NT2/D1 (cell line): ENCODE measurements at regions not wholly inside any gene's neighbourhood (a gene's known extent, or its start where the extent isn't known, plus 50 kb on each side); places are given as distances from the start of the nearest gene placed in this dataset.

ENCODE experiments used
- DNase-seq: peaks from one replicate; pipeline ENCODE4 v3.0.0-alpha.2; 2011; ENCODE audit warnings: low read depth, low spot score
- H3K27me3 ChIP-seq: 2 replicates; pipeline ENCODE4 v1.6.0; 2011; ENCODE audit warnings: mild to moderate bottlenecking; ENCODE audit not compliant: insufficient read length, insufficient read depth
- H3K36me3 ChIP-seq: 2 replicates; pipeline ENCODE4 v1.6.1; 2011; ENCODE audit warnings: mild to moderate bottlenecking, low read length, mixed read lengths; ENCODE audit not compliant: insufficient read depth, insufficient read length
- H3K4me1 ChIP-seq: 2 replicates; pipeline ENCODE4 v1.5.1; 2011; ENCODE audit not compliant: insufficient read depth, insufficient read length
- H3K4me3 ChIP-seq: 2 replicates; pipeline ENCODE4 v1.5.1; 2011; ENCODE audit warnings: low read depth; ENCODE audit not compliant: insufficient read length
- H3K9ac ChIP-seq: 2 replicates; pipeline ENCODE4 v1.6.0; 2011; ENCODE audit warnings: low read depth; ENCODE audit not compliant: insufficient read length
- H3K9me3 ChIP-seq: 2 replicates; pipeline ENCODE4 v1.5.1; 2011; ENCODE audit warnings: mild to moderate bottlenecking, low read length; ENCODE audit not compliant: insufficient read depth
- SUZ12 ChIP-seq: IDR thresholded peaks from 2 replicates; pipeline ENCODE4 v1.6.1; 2011; ENCODE audit not compliant: insufficient read length, insufficient read depth; ENCODE audit errors: extremely low read depth
- YY1 ChIP-seq: IDR thresholded peaks from 2 replicates; pipeline ENCODE4 v1.6.1; 2011; ENCODE audit not compliant: insufficient read length, insufficient read depth
- ZNF274 ChIP-seq: IDR thresholded peaks from 2 replicates; pipeline ENCODE4 v1.6.1; 2011; ENCODE audit warnings: mild to moderate bottlenecking, low read depth, low read length

DNA sequence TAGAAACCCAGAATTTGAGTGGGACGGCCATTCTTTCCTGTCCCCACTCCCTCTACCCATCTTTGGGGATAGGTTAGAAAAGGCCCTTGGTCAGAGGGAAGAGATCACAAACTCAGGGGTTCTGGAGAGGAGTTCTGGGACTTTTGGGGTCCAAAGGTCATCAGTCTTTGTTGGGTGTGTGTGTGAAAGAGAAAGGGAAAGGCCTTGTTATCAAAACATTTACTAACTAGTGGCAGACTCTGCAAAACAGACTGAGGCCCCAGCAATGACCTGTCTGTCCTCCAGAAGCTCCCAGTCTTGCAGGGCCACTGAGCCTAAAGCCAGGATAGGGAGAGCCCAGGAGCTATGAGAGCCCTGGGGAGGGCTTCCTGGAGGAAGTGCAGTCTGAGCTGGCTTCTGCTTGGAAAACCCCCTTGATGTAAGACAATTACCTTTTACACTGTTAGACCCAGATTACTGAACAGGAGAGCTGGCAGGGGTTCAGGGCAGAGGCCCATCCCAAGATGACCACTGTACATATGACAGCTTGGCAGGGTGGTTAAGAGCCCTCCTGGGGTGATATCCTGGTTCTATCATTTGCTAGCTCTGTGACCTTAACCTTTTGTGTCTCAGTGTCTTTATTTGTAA, 429.1 kb upstream of the CCDC196 start:
- H3K4me3 ChIP-seq: no peak overlapping the region
- no peak for TF ChIP-seq SUZ12
- TF ChIP-seq ZNF274: no peak
- no peak for TF ChIP-seq YY1
- no peak for DNase-seq
- H3K9ac ChIP-seq: no peak overlapping the region
- H3K9me3 ChIP-seq: no peaks in the 10 kb centered on the region; the same call in 1 of the 2 replicates
- H3K36me3 ChIP-seq: no peaks in the 10 kb centered on the region
- H3K27me3 ChIP-seq: no peaks in the 10 kb centered on the region
- H3K4me1 ChIP-seq: no peaks in the 10 kb centered on the region

GRCh38 chr14:66065188-66065587, 421.0 kb upstream of the CCDC196 start:
- H3K27me3 ChIP-seq: no peaks in the 10 kb centered on the region
- no peaks in the 10 kb centered on the region for H3K36me3 ChIP-seq
- no peak for TF ChIP-seq ZNF274
- no peak for TF ChIP-seq SUZ12
- TF ChIP-seq YY1: no peak
- no peak overlapping the region for H3K4me3 ChIP-seq
- no peaks in the 10 kb centered on the region for H3K9me3 ChIP-seq
- no peak overlapping the region for H3K9ac ChIP-seq
- H3K4me1 ChIP-seq: no peaks in the 10 kb centered on the region
- no peak for DNase-seq

DNA sequence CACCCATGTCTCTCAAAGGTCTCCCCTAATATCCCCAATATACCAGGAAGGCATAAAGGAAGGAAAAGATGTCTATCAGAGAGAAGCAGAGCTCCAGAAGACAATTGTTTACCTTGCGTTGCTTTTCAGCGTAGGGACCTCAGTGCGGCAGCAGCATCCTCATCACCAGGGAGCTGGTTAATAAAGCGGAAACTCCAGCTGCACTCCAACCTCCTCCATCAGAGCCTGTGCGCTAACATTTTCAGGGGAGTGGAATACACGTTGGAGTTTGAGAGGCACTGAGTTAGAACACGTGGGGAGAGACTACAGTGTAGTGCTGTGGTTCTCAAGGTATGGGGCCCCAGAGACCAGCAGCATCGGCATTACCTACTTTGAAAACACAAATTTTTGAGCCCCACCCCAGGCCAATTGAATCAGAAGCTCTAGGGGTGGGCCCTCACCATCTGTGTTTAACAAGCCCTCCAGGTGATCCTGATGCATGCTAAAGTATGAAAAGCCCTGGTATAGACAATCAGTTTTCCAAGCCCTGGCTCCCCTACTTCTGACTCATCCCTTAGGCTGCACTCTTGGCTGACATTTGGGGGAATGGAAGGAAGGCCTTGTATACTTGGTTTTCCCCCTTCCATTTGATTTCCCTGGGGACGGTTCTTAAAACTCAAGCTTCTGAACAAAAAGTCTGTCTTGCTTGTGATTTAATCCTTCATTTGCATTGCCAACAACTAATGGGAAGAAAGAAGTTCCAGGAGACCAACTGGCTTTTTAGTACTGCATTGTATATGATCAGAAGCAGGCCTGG, 419.0 kb upstream of the CCDC196 start:
- DNase-seq: no peak

GRCh38 chr14:66069036-66069435, 417.1 kb upstream of the CCDC196 start:
- Histone ChIP-seq H3K4me3 (no peak overlapping the region), H3K27me3 (no peaks in the 10 kb centered on the region), H3K36me3 (no peaks in the 10 kb centered on the region), H3K4me1 (no peaks in the 10 kb centered on the region), H3K9me3 (no peaks in the 10 kb centered on the region), H3K9ac (no peak overlapping the region)
- no peak for TF ChIP-seq SUZ12
- DNase-seq: no peak

More for the DNA sequence above, 419.0 kb upstream of the CCDC196 start:
- no peak overlapping the region for H3K4me3 ChIP-seq
- TF ChIP-seq YY1: no peak
- no peak for TF ChIP-seq ZNF274
- no peak for TF ChIP-seq SUZ12
- H3K36me3 ChIP-seq: no peaks in the 10 kb centered on the region
- H3K4me1 ChIP-seq: no peaks in the 10 kb centered on the region
- no peaks in the 10 kb centered on the region for H3K9me3 ChIP-seq
- H3K27me3 ChIP-seq: no peaks in the 10 kb centered on the region
- H3K9ac ChIP-seq: no peak overlapping the region

DNA sequence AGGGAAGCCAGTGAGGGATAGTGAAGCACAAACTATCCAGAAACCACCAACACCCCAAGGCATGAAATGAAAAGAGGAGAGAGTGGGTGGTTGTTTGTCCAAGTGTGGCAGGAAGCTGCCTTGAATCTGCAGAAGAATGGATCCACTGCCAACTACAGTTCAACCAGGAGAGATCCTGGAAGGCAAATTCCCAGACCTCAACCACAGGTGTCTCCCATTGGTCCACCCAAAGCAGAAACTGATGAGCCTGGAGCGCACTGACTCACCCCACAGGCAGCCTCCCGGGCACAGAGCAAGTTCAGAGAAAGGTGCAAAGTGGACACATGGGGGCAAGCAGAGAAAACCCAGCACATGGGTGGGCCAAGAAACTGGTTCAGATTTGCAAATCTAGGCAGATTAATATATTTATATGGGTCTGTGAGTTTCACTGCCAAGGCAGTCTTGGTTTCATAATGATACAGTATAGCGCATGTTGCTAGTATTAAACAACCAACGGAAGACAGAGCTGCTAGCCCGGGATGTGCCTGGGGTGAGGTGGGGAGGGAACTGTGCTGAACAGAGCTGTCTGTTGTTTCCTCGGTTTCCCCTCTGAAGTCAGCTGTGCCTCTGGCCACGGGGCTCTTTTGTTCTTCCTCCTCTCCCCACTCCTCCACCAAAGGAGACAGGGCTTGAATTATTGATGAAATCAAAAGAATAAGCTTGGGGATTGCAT, 416.2 kb upstream of the CCDC196 start:
- no peaks in the 10 kb centered on the region for H3K4me1 ChIP-seq
- TF ChIP-seq YY1 (no peak), ZNF274 (no peak), SUZ12 (no peak)
- no peaks in the 10 kb centered on the region for H3K27me3 ChIP-seq
- H3K4me3 ChIP-seq: no peak overlapping the region
- DNase-seq: no peak
- no peaks in the 10 kb centered on the region for H3K9me3 ChIP-seq
- H3K9ac ChIP-seq: no peak overlapping the region
- H3K36me3 ChIP-seq: no peaks in the 10 kb centered on the region

GRCh38 chr14:66070542-66071319, 415.4 kb upstream of the CCDC196 start:
- Histone ChIP-seq H3K9me3 (no peaks in the 10 kb centered on the region), H3K36me3 (no peaks in the 10 kb centered on the region), H3K27me3 (no peaks in the 10 kb centered on the region), H3K4me1 (no peaks in the 10 kb centered on the region), H3K9ac (no peak overlapping the region), H3K4me3 (no peak overlapping the region)
- TF ChIP-seq ZNF274 (no peak), YY1 (no peak), SUZ12 (no peak)
- DNase-seq: peak; percentile 40
